ENCODE measurements at regions not wholly inside any gene's neighbourhood (a gene's known extent, or its start where the extent isn't known, plus 50 kb on each side); places are given as distances from the start of the nearest gene placed in this dataset.
"Not testable (repeated sequence)": the region's sequence is repeated elsewhere in the genome, so short reads cannot be mapped to it uniquely, and the experiment has no call there.

GRCh38 chr7:20839196-20839735, 52.6 kb upstream of the SP8 start:
- DNase-seq (ENCODE audit: extremely low read depth in 1 of 2, low read depth in 1 of 2): no peak

- DNase-seq (ENCODE audit: extremely low read depth in 1 of 2, low read depth in 1 of 2): no peak
Observed at GRCh38 chr7:20839987-20840386, 53.3 kb upstream of the SP8 start.

GRCh38 chr7:20846791-20847190, 60.1 kb upstream of the SP8 start:
- DNase-seq (ENCODE audit: extremely low read depth in 1 of 2, low read depth in 1 of 2): no peak

- DNase-seq (ENCODE audit: extremely low read depth in 1 of 2, low read depth in 1 of 2): no peak
Observed at GRCh38 chr7:20858951-20859350, 72.3 kb upstream of the SP8 start.

GRCh38 chr7:20861468-20861867, 74.8 kb upstream of the SP8 start:
- no peak for DNase-seq (ENCODE audit: extremely low read depth in 1 of 2, low read depth in 1 of 2)

GRCh38 chr7:20862554-20862953, 75.9 kb upstream of the SP8 start:
- DNase-seq (ENCODE audit: extremely low read depth in 1 of 2, low read depth in 1 of 2): no peak

GRCh38 chr7:20864221-20864620, 77.5 kb upstream of the SP8 start:
- no peak for DNase-seq (ENCODE audit: extremely low read depth in 1 of 2, low read depth in 1 of 2)

- DNase-seq (ENCODE audit: extremely low read depth in 1 of 2, low read depth in 1 of 2): no peak
Observed at GRCh38 chr7:20865684-20866083, 79.0 kb upstream of the SP8 start.

GRCh38 chr7:20870977-20871376, 84.3 kb upstream of the SP8 start:
- no peak for DNase-seq (ENCODE audit: extremely low read depth in 1 of 2, low read depth in 1 of 2)

- no peak for DNase-seq (ENCODE audit: extremely low read depth in 1 of 2, low read depth in 1 of 2)
Observed at GRCh38 chr7:20892776-20893175, 106.1 kb upstream of the SP8 start.

GRCh38 chr7:20894806-20895205, 108.1 kb upstream of the SP8 start:
- no peak for DNase-seq (ENCODE audit: extremely low read depth in 1 of 2, low read depth in 1 of 2)

- DNase-seq (ENCODE audit: extremely low read depth in 1 of 2, low read depth in 1 of 2): no peak
Observed at GRCh38 chr7:20895563-20895962, 108.9 kb upstream of the SP8 start.

GRCh38 chr7:20896996-20897395, 110.3 kb upstream of the SP8 start:
- no peak for DNase-seq (ENCODE audit: extremely low read depth in 1 of 2, low read depth in 1 of 2)

GRCh38 chr7:20906801-20907453, 120.2 kb upstream of the SP8 start:
- no peak for DNase-seq (ENCODE audit: extremely low read depth in 1 of 2, low read depth in 1 of 2)

GRCh38 chr7:20911081-20911480, 124.4 kb upstream of the SP8 start:
- no peak for DNase-seq (ENCODE audit: extremely low read depth in 1 of 2, low read depth in 1 of 2)

- no peak for DNase-seq (ENCODE audit: extremely low read depth in 1 of 2, low read depth in 1 of 2)
Observed at GRCh38 chr7:20913853-20914252, 127.2 kb upstream of the SP8 start.

GRCh38 chr7:20916311-20916710, 129.6 kb upstream of the SP8 start:
- DNase-seq (ENCODE audit: extremely low read depth in 1 of 2, low read depth in 1 of 2): no peak

GRCh38 chr7:20917603-20918002, 130.9 kb upstream of the SP8 start:
- DNase-seq (ENCODE audit: extremely low read depth in 1 of 2, low read depth in 1 of 2): no peak

- DNase-seq (ENCODE audit: extremely low read depth in 1 of 2, low read depth in 1 of 2): no peak
Observed at GRCh38 chr7:20918156-20918555, 131.5 kb upstream of the SP8 start.

- DNase-seq (ENCODE audit: extremely low read depth in 1 of 2, low read depth in 1 of 2): not testable (repeated sequence)
Observed at GRCh38 chr7:20927178-20927577, 140.5 kb upstream of the SP8 start.

GRCh38 chr7:20927976-20928375, 141.3 kb upstream of the SP8 start:
- DNase-seq (ENCODE audit: extremely low read depth in 1 of 2, low read depth in 1 of 2): no peak

- DNase-seq (ENCODE audit: extremely low read depth in 1 of 2, low read depth in 1 of 2): no peak
Observed at GRCh38 chr7:20929199-20929598, 142.5 kb upstream of the SP8 start.

- no peak for DNase-seq (ENCODE audit: extremely low read depth in 1 of 2, low read depth in 1 of 2)
Observed at GRCh38 chr7:20931739-20932138, 145.1 kb upstream of the SP8 start.

All from stimulated activated CD8-positive, alpha-beta memory T cell treated with anti-CD3 and anti-CD28 coated beads, Interleukin-7, amount 100 ng/mL, for 48 hours (primary cell).